ENCODE measurements at regions not wholly inside any gene's neighbourhood (a gene's known extent, or its start where the extent isn't known, plus 50 kb on each side); places are given as distances from the start of the nearest gene placed in this dataset.

DNA sequence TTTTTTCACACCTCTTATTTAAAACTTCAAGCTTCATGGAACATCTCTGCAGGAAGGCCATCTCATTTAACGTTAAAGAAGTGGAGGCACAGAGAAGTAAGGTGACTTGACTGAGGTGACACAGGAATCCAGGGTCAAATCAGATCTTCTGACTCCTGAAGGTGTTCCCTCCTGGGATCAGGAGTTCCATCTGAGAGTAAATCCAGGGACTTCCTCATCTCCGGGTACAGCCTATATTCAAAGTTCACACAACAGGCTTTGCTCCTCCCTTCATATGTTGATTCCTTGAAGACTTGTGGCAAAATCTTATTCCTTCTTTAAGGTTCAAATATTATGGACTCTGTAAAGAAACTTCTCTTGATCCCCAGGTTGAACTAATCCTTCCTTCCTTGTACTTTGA is 313.1 kb upstream of the CLINT1 start:
- Histone ChIP-seq H3K36me3 (no peaks in the 10 kb centered on the region), H3K27me3 (peaks cover 0 to 3% (median 0%) of the 10 kb centered on the region in 3 donors), H3K4me1 (peaks cover 6 to 21% (median 15%) of the 10 kb centered on the region in 4 donors), H3K9me3 (no peaks in the 10 kb centered on the region), H3K27ac (no peak overlapping the region), H3K4me3 (no peak overlapping the region)
- intact Hi-C loops (cut with DNase I; ENCODE audit: low total_unique reads) = loop anchor here (10.0 kb wide), 2 partner anchors 523 to 933 kb away; no protein-coding TSS in a partner anchor
- WGBS, 5 donors = 61 to 76% (median 63%) methylated on average over 2 of the region's 2 CpGs
- DNase-seq = no peak
- TF ChIP-seq, protein P1, sequence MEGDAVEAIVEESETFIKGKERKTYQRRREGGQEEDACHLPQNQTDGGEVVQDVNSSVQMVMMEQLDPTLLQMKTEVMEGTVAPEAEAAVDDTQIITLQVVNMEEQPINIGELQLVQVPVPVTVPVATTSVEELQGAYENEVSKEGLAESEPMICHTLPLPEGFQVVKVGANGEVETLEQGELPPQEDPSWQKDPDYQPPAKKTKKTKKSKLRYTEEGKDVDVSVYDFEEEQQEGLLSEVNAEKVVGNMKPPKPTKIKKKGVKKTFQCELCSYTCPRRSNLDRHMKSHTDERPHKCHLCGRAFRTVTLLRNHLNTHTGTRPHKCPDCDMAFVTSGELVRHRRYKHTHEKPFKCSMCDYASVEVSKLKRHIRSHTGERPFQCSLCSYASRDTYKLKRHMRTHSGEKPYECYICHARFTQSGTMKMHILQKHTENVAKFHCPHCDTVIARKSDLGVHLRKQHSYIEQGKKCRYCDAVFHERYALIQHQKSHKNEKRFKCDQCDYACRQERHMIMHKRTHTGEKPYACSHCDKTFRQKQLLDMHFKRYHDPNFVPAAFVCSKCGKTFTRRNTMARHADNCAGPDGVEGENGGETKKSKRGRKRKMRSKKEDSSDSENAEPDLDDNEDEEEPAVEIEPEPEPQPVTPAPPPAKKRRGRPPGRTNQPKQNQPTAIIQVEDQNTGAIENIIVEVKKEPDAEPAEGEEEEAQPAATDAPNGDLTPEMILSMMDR (IDR thresholded peaks at IDR 0.05) = no peak
- TF ChIP-seq EP300 (IDR thresholded peaks at IDR 0.05) = no peak
- TF ChIP-seq POLR2A (IDR thresholded peaks at IDR 0.05) = no peak
- no peak for TF ChIP-seq POLR2AphosphoS5 (IDR thresholded peaks at IDR 0.05)

GRCh38 chr5:158170534-158170933 is 311.6 kb upstream of the CLINT1 start:
- H3K36me3 ChIP-seq = no peaks in the 10 kb centered on the region
- WGBS, 5 donors = 59 to 69% (median 64%) methylated on average over 2 of the region's 2 CpGs
- intact Hi-C loops (cut with DNase I; ENCODE audit: low total_unique reads) = loop anchor here (10.0 kb wide), 2 partner anchors 524 to 934 kb away; no protein-coding TSS in a partner anchor
- peaks cover 0 to 5% (median 0%) of the 10 kb centered on the region in 3 donors for H3K27me3 ChIP-seq
- H3K27ac ChIP-seq = no peak overlapping the region
- DNase-seq = no peak
- no peak overlapping the region for H3K4me3 ChIP-seq
- H3K9me3 ChIP-seq = no peaks in the 10 kb centered on the region
- peaks cover 0 to 11% (median 6%) of the 10 kb centered on the region in 4 donors for H3K4me1 ChIP-seq
- TF ChIP-seq EP300 (IDR thresholded peaks at IDR 0.05) (no peak), POLR2A (IDR thresholded peaks at IDR 0.05) (no peak), POLR2AphosphoS5 (IDR thresholded peaks at IDR 0.05) (no peak)
- TF ChIP-seq, protein P1 (IDR thresholded peaks at IDR 0.05) = no peak

GRCh38 chr5:158170060-158170459 is 311.1 kb upstream of the CLINT1 start:
- Histone ChIP-seq H3K27ac (no peak overlapping the region), H3K4me1 (peaks cover 0 to 6% (median 2%) of the 10 kb centered on the region in 4 donors)

GRCh38 chr5:158166424-158166823 is 307.5 kb upstream of the CLINT1 start:
- peaks cover 0 to 8% (median 0%) of the 10 kb centered on the region in 3 donors for H3K27me3 ChIP-seq
- no peaks in the 10 kb centered on the region for H3K36me3 ChIP-seq
- peaks cover 0 to 4% (median 0%) of the 10 kb centered on the region in 4 donors for H3K4me1 ChIP-seq
- H3K4me3 ChIP-seq = no peak overlapping the region
- no peak overlapping the region for H3K27ac ChIP-seq
- TF ChIP-seq, protein P1 (IDR thresholded peaks at IDR 0.05) = no peak
- no peak for TF ChIP-seq EP300 (IDR thresholded peaks at IDR 0.05)
- TF ChIP-seq POLR2A (IDR thresholded peaks at IDR 0.05) = no peak
- no peak for TF ChIP-seq POLR2AphosphoS5 (IDR thresholded peaks at IDR 0.05)
- intact Hi-C loops (cut with DNase I; ENCODE audit: low total_unique reads) = no loop called here
- no peaks in the 10 kb centered on the region for H3K9me3 ChIP-seq
- DNase-seq = no peak
- WGBS, 5 donors = 40 to 54% (median 53%) methylated on average over 5 of the region's 5 CpGs

More at GRCh38 chr5:158170060-158170459, 311.1 kb upstream of the CLINT1 start:
- WGBS, 5 donors = 38 to 56% (median 52%) methylated on average over 3 of the region's 3 CpGs
- DNase-seq = peak; percentile 35 to 43
- Histone ChIP-seq H3K9me3 (no peaks in the 10 kb centered on the region), H3K36me3 (no peaks in the 10 kb centered on the region), H3K4me3 (no peak overlapping the region), H3K27me3 (peaks cover 0 to 8% (median 0%) of the 10 kb centered on the region in 3 donors)
- no peak for TF ChIP-seq POLR2AphosphoS5 (IDR thresholded peaks at IDR 0.05)
- TF ChIP-seq, protein P1 (IDR thresholded peaks at IDR 0.05) = no peak
- no peak for TF ChIP-seq POLR2A (IDR thresholded peaks at IDR 0.05)
- no peak for TF ChIP-seq EP300 (IDR thresholded peaks at IDR 0.05)
- intact Hi-C loops (cut with DNase I; ENCODE audit: low total_unique reads) = loop anchor here (10.0 kb wide), 2 partner anchors 525 to 935 kb away; no protein-coding TSS in a partner anchor
